Prostate gland (tissue), 2 donors: ENCODE measurements at regions not wholly inside any gene's neighbourhood (a gene's known extent, or its start where the extent isn't known, plus 50 kb on each side); places are given as distances from the start of the nearest gene placed in this dataset.
"Not testable (repeated sequence)": the region's sequence is repeated elsewhere in the genome, so short reads cannot be mapped to it uniquely, and the experiment has no call there.

ENCODE experiments used
- POLR2A ChIP-seq: fragments of 450-650 bp; IDR thresholded peaks from one replicate; pipeline ENCODE4 v1.6.1; 2016; ENCODE audit warnings: antibody characterized with exemption, mild to moderate bottlenecking
- POLR2AphosphoS5 ChIP-seq: sonication (generic); formaldehyde crosslinking; IDR thresholded peaks from one replicate; pipeline ENCODE4 v1.6.1; 2017; ENCODE audit warnings: antibody characterized with exemption
- TF ChIP-seq, protein P1 (sequence below), 4 experiments: fragments of 200-600 bp in 2 of 4; fragments of 450-650 bp in 2 of 4; sonication (generic) in 2 of 4; IDR thresholded peaks; 1 replicate in 3 of 4; 2 replicates in 1 of 4; pipeline ENCODE4 v1.5.1; 2016 to 2019; ENCODE audit warnings: antibody characterized with exemption in 4 of 4, mild to moderate bottlenecking in 2 of 4, moderate library complexity in 2 of 4

DNA sequence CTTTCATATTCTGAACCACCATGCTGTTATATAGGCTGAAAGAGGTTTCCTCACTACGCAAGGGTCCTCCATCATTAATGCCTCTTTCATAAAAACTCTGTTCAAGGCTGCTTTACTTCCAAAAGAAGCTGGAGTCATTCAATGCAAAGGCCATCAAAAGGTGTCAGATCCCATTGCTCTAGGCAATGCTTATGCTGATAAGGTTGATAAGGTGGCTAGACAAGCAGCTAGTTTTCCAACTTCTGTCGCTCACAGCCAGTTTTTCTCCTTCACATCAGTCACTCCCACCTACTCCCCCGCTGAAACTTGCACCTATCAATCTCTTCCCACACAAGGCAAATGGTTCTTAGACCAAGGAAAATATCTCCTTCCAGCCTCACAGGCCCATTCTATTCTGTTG lies 676.2 kb downstream of the TLE1 start:
- not testable (repeated sequence) for TF ChIP-seq POLR2A, POLR2AphosphoS5
- TF ChIP-seq, protein P1, sequence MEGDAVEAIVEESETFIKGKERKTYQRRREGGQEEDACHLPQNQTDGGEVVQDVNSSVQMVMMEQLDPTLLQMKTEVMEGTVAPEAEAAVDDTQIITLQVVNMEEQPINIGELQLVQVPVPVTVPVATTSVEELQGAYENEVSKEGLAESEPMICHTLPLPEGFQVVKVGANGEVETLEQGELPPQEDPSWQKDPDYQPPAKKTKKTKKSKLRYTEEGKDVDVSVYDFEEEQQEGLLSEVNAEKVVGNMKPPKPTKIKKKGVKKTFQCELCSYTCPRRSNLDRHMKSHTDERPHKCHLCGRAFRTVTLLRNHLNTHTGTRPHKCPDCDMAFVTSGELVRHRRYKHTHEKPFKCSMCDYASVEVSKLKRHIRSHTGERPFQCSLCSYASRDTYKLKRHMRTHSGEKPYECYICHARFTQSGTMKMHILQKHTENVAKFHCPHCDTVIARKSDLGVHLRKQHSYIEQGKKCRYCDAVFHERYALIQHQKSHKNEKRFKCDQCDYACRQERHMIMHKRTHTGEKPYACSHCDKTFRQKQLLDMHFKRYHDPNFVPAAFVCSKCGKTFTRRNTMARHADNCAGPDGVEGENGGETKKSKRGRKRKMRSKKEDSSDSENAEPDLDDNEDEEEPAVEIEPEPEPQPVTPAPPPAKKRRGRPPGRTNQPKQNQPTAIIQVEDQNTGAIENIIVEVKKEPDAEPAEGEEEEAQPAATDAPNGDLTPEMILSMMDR (IDR thresholded peaks at IDR 0.05) = not testable (repeated sequence)
